WTC11 (cell line): ENCODE measurements at regions not wholly inside any gene's neighbourhood (a gene's known extent, or its start where the extent isn't known, plus 50 kb on each side); places are given as distances from the start of the nearest gene placed in this dataset.
"Not testable (repeated sequence)": the region's sequence is repeated elsewhere in the genome, so short reads cannot be mapped to it uniquely, and the experiment has no call there.

Experiments used
- ATAC-seq: fragments of 200-7000 bp; cut with Tn5 transposase; 2 replicates; pipeline ENCODE4 v1.10.0; 2021; ENCODE audit warnings: mild to moderate bottlenecking, moderate library complexity
- CTCF ChIA-PET: fragments of 300-600 bp; sonication (Branson Sonifier 250); formaldehyde crosslinking; loops from one replicate; lab custom pipeline; 2021; ENCODE audit warnings: antibody characterized with exemption; lab: Charles Lee
- POLR2A ChIA-PET: fragments of 350-600 bp; sonication (Branson Sonifier 250); formaldehyde crosslinking; loops from one replicate; lab custom pipeline; 2021; ENCODE audit warnings: antibody characterized with exemption; lab: Charles Lee
- DNase-seq: peaks from one replicate; pipeline ENCODE4 v3.0.0; 2021; ENCODE audit warnings: low spot score
- H3K27ac Mint-ChIP-seq: 2 replicates; pipeline ENCODE4 v1.8.0; 2021; ENCODE audit warnings: mixed read lengths
- H3K27me3 Mint-ChIP-seq: 2 replicates; pipeline ENCODE4 v1.8.0; 2021; ENCODE audit warnings: low read depth, mild to moderate bottlenecking, moderate library complexity, mixed read lengths
- H3K36me3 Mint-ChIP-seq: 2 replicates; pipeline ENCODE4 v1.8.0; 2021; ENCODE audit warnings: mixed read lengths
- H3K4me1 Mint-ChIP-seq: 2 replicates; pipeline ENCODE4 v1.8.0; 2022; ENCODE audit warnings: mixed read lengths
- H3K4me3 Mint-ChIP-seq: 2 replicates; pipeline ENCODE4 v1.8.0; 2021; ENCODE audit warnings: mild to moderate bottlenecking, moderate library complexity, mixed read lengths
- H3K9me3 Mint-ChIP-seq: 2 replicates; pipeline ENCODE4 v1.8.0; 2021; ENCODE audit warnings: mixed read lengths
- AR ChIP-seq: fragments of 250-450 bp; sonication (Bioruptor Pico); IDR thresholded peaks from 2 replicates; pipeline ENCODE4 v1.9.0; 2021; ENCODE audit warnings: mild to moderate bottlenecking
- ATF2 ChIP-seq: sonication (generic); formaldehyde crosslinking; IDR thresholded peaks from 2 replicates; pipeline ENCODE4 v1.8.1; 2022; ENCODE audit warnings: low read depth, missing genetic modification reagents, borderline replicate concordance
- CDX4 ChIP-seq: fragments of 250-450 bp; sonication (Bioruptor Pico); IDR thresholded peaks from 2 replicates; pipeline ENCODE4 v1.9.0; 2021; ENCODE audit warnings: moderate library complexity, mild to moderate bottlenecking, inconsistent platforms, borderline replicate concordance
- CREM ChIP-seq: sonication (generic); formaldehyde crosslinking; IDR thresholded peaks from 2 replicates; pipeline ENCODE4 v1.8.1; 2022; ENCODE audit warnings: mild to moderate bottlenecking, missing genetic modification reagents, moderate library complexity
- E2F1 ChIP-seq: sonication (generic); formaldehyde crosslinking; IDR thresholded peaks from 2 replicates; pipeline ENCODE4 v1.8.0; 2022; ENCODE audit warnings: mild to moderate bottlenecking, missing genetic modification reagents
- ELF4 ChIP-seq: sonication (generic); formaldehyde crosslinking; IDR thresholded peaks from 2 replicates; pipeline ENCODE4 v1.8.1; 2022; ENCODE audit warnings: low read depth, mild to moderate bottlenecking, moderate library complexity, missing genetic modification reagents
- ETV6 ChIP-seq: sonication (generic); formaldehyde crosslinking; IDR thresholded peaks from 2 replicates; pipeline ENCODE4 v1.8.1; 2022; ENCODE audit warnings: mild to moderate bottlenecking, missing genetic modification reagents
- FOXK1 ChIP-seq: sonication (generic); formaldehyde crosslinking; IDR thresholded peaks from 2 replicates; pipeline ENCODE4 v1.8.0; 2022; ENCODE audit warnings: mild to moderate bottlenecking, moderate library complexity, missing genetic modification reagents
- HMGA2 ChIP-seq: fragments of 250-450 bp; sonication (Bioruptor Pico); IDR thresholded peaks from 2 replicates; pipeline ENCODE4 v1.4.0; 2021; ENCODE audit warnings: mild to moderate bottlenecking, moderate library complexity
- IRF1 ChIP-seq: sonication (generic); formaldehyde crosslinking; IDR thresholded peaks from 2 replicates; pipeline ENCODE4 v1.8.0; 2023; ENCODE audit warnings: missing genetic modification reagents
- MAX ChIP-seq: sonication (generic); formaldehyde crosslinking; IDR thresholded peaks from 2 replicates; pipeline ENCODE4 v1.8.0; 2022; ENCODE audit warnings: mild to moderate bottlenecking, missing genetic modification reagents
- NFATC4 ChIP-seq: fragments of 250-450 bp; sonication (Bioruptor Pico); IDR thresholded peaks from 2 replicates; pipeline ENCODE4 v1.9.0; 2021; ENCODE audit warnings: mild to moderate bottlenecking
- NFYB ChIP-seq: sonication (generic); formaldehyde crosslinking; conservative IDR thresholded peaks from 2 replicates; pipeline ENCODE4 v1.8.0; 2022; ENCODE audit warnings: low read depth, missing genetic modification reagents
- NR1H2 ChIP-seq: sonication (generic); formaldehyde crosslinking; IDR thresholded peaks from 2 replicates; pipeline ENCODE4 v1.9.0; 2021; ENCODE audit warnings: mild to moderate bottlenecking, moderate library complexity, missing genetic modification reagents
- RELA ChIP-seq: sonication (generic); formaldehyde crosslinking; IDR thresholded peaks from 2 replicates; pipeline ENCODE4 v1.8.1; 2022; ENCODE audit warnings: missing genetic modification reagents, mild to moderate bottlenecking, borderline replicate concordance
- SMAD3 ChIP-seq: sonication (generic); formaldehyde crosslinking; IDR thresholded peaks from 2 replicates; pipeline ENCODE4 v1.8.0; 2022; ENCODE audit warnings: missing genetic modification reagents, mild to moderate bottlenecking, borderline replicate concordance
- SOX15 ChIP-seq: fragments of 250-450 bp; sonication (Bioruptor Pico); IDR thresholded peaks from 2 replicates; pipeline ENCODE4 v1.9.0; 2021; ENCODE audit warnings: mild to moderate bottlenecking
- TEAD4 ChIP-seq: sonication (generic); formaldehyde crosslinking; IDR thresholded peaks from 2 replicates; pipeline ENCODE4 v1.8.0; 2022; ENCODE audit warnings: mild to moderate bottlenecking, missing genetic modification reagents
- ZMAT4 ChIP-seq: fragments of 250-450 bp; sonication (Bioruptor Pico); IDR thresholded peaks from 2 replicates; pipeline ENCODE4 v1.9.0; 2021; ENCODE audit warnings: mild to moderate bottlenecking
- ZNF416 ChIP-seq: fragments of 250-450 bp; sonication (Bioruptor Pico); IDR thresholded peaks from 2 replicates; pipeline ENCODE4 v1.9.0; 2021; ENCODE audit warnings: mild to moderate bottlenecking, inconsistent platforms
- ZSCAN18 ChIP-seq: fragments of 250-450 bp; sonication (Bioruptor Pico); IDR thresholded peaks from 2 replicates; pipeline ENCODE4 v2.1.2; 2022; ENCODE audit warnings: mild to moderate bottlenecking, moderate library complexity

- no peak for DNase-seq
- H3K36me3 Mint-ChIP-seq: peaks cover 17% of the 10 kb centered on the region
- H3K27me3 Mint-ChIP-seq: no peaks in the 10 kb centered on the region
- H3K4me1 Mint-ChIP-seq: no peaks in the 10 kb centered on the region
- no peak for TF ChIP-seq CREM (CRISPR knock-in tag)
- TF ChIP-seq SMAD3 (CRISPR knock-in tag): no peak
- TF ChIP-seq NR1H2 (CRISPR knock-in tag): no peak
- TF ChIP-seq HMGA2: no peak
- TF ChIP-seq SOX15 (CRISPR knock-in tag): no peak
- TF ChIP-seq NFATC4 (CRISPR knock-in tag): no peak
- TF ChIP-seq RELA (CRISPR knock-in tag): no peak
- no peak for TF ChIP-seq ATF2 (CRISPR knock-in tag)
- H3K27ac Mint-ChIP-seq: no peak overlapping the region
- ATAC-seq: no peak
- ChIA-PET CTCF (no interaction called here), POLR2A (no interaction called here)
- no peak overlapping the region for H3K4me3 Mint-ChIP-seq
- H3K9me3 Mint-ChIP-seq: peaks cover 36% of the 10 kb centered on the region
Observed at GRCh38 chr6:141370438-141370837, 762.3 kb upstream of the GJE1 start.

- Mint-ChIP-seq H3K9me3 (peaks cover 32% of the 10 kb centered on the region), H3K36me3 (peaks cover 17% of the 10 kb centered on the region)
- H3K4me1 Mint-ChIP-seq, DNase-seq, H3K27me3 Mint-ChIP-seq, ATAC-seq, CTCF ChIA-PET, H3K27ac Mint-ChIP-seq, H3K4me3 Mint-ChIP-seq: not testable (repeated sequence)
- TF ChIP-seq HMGA2: peak; percentile 95
- TF ChIP-seq, all 79 proteins: peak for 1; not testable (repeated sequence) for 78
- POLR2A ChIA-PET: not testable (repeated sequence)
Observed at GRCh38 chr6:141366796-141367195, 765.9 kb upstream of the GJE1 start.

GRCh38 chr6:141364694-141365093 lies 768.0 kb upstream of the GJE1 start:
- CTCF ChIA-PET: no interaction called here
- no peak for DNase-seq
- no peak for TF ChIP-seq ETV6 (CRISPR knock-in tag)
- TF ChIP-seq CREM (CRISPR knock-in tag): no peak
- TF ChIP-seq IRF1 (CRISPR knock-in tag): no peak
- no peak for TF ChIP-seq MAX (CRISPR knock-in tag)
- no peak for TF ChIP-seq ELF4
- no peak for TF ChIP-seq E2F1
- no peak for TF ChIP-seq CDX4 (CRISPR knock-in tag)
- TF ChIP-seq ZMAT4 (CRISPR knock-in tag): no peak
- no peak for TF ChIP-seq ZNF416 (CRISPR knock-in tag)
- TF ChIP-seq AR (CRISPR knock-in tag): no peak
- no peak for TF ChIP-seq RELA (CRISPR knock-in tag)
- TF ChIP-seq TEAD4 (CRISPR knock-in tag): no peak
- TF ChIP-seq NFYB (CRISPR knock-in tag): no peak
- no peak for TF ChIP-seq ZSCAN18 (CRISPR knock-in tag)
- no peak for TF ChIP-seq FOXK1
- H3K27ac Mint-ChIP-seq: no peak overlapping the region
- H3K9me3 Mint-ChIP-seq: peaks cover 24% of the 10 kb centered on the region
- peaks cover 6% of the 10 kb centered on the region for H3K4me1 Mint-ChIP-seq
- peaks cover 17% of the 10 kb centered on the region for H3K36me3 Mint-ChIP-seq
- no peak overlapping the region for H3K4me3 Mint-ChIP-seq
- POLR2A ChIA-PET: no interaction called here
- no peak for ATAC-seq
- H3K27me3 Mint-ChIP-seq: no peaks in the 10 kb centered on the region
